GM18870 (cell line): ENCODE measurements at regions not wholly inside any gene's neighbourhood (a gene's known extent, or its start where the extent isn't known, plus 50 kb on each side); places are given as distances from the start of the nearest gene placed in this dataset.

Experiments used
- ATAC-seq: cut with Tn5 transposase; IDR thresholded peaks from one replicate; pipeline ENCODE4 v1.9.1; 2021; ENCODE audit warnings: moderate library complexity; ENCODE audit not compliant: unreplicated experiment

DNA sequence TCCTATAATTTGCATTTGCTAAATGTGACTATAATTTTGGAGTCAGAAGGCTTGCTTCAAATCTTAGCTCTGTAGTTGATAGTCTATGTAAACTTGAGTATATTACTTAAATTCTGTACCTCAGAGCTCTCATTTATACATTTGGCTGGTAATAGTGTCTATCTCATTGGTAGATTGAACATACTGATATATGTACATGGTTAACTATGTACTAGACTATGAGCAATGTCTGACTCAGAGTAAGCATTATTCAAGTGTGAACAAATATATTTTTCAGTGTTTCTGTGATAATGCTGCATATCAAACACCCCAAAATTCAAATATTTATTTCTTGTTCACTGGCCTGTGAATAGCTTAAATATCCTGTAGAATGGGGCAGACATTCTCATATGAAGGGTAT lies 1568.9 kb upstream of the PABPC4L start:
- ATAC-seq, result no peak

DNA sequence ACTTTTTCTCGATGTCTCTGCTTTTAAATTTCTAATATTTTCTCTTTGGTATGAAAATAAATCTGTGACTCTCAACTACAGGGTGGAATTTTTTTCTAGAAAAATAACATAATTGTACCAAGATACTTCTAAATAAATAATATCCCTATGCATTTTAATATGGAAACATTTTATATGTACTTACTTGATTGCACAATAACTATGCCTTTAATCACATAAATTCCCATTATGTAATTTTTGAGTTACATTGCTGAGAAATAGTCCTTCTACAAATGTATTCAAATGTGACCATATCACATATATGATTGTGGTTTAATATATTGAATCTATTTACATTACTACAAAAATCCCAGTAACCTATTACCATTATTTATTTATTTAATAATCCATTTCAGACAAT lies 1543.3 kb upstream of the PABPC4L start:
- no peak for ATAC-seq

DNA sequence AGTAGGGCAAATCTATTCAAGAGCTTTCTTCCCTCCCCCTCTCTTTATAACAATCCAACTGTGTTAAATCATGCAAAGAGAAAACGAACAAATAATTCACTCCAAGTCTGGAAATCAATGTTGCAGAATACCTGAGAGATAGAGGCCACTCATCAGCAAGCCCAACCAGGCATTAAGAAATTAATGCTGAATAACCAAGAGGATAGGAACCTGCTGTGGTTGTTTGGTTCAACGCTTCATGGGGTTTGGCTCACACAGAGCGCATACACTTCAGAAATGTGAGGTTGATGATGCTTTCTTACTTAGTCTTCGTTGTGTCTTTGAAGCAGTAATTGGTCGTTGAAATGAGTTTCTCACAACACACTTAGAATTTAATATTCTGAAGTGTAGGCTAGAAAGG lies 1540.0 kb upstream of the PABPC4L start:
- no peak for ATAC-seq

DNA sequence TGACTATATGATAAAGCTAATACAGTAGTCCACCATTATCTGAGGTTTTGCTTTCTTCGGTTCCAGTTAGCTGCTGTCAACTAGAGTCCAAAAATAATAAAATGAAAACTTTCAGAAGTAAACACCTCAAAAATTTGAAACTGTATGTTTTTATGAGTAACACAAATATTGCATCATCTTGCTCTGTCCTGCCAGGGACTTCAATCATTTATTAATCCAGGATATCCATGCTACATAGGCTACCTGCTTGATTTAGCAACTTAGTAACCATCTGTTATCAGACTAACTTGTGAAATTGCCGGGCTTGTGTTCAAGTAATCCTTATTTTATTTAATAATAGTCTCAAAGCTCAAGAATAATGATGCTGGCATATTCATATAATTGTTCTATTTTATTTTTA lies 1537.8 kb upstream of the PABPC4L start:
- no peak for ATAC-seq

DNA sequence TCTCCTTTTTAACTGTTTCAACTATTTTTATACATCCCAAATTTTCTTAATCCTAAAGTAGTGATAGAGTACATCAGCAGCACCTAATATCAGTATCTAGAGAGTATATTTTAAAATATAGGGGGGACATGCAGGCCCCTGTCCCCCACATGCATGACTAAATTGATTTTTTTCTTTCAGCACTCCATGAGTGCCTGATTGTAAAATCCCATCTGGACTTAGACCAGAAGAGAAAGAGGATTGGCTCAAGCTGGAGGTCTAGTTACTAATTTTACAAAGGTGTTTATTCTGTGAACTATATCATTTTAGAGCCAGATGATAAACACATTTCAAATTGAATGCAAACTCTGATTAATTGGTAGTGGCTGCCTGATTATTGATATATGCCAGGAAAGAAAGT lies 1533.9 kb upstream of the PABPC4L start:
- ATAC-seq, result no peak

DNA sequence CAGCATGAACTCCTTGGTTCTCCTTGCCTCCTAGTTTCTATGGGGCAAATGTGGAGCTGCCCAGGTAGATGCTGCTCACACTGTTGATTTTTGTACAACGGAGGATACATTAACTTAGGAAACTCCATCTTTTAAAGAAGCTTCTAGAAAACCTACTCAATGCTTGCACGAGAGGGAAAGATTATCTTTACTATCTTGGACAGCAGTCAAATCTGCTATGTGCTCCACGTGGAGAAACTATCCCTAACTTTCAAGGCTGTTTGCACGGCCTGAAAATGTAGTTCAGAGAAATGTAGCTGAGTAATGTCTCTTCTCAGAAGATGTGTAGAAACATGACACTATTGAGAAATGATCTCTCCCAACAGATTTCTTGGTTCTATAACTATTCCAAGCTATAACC lies 1530.9 kb upstream of the PABPC4L start:
- ATAC-seq, result no peak

DNA sequence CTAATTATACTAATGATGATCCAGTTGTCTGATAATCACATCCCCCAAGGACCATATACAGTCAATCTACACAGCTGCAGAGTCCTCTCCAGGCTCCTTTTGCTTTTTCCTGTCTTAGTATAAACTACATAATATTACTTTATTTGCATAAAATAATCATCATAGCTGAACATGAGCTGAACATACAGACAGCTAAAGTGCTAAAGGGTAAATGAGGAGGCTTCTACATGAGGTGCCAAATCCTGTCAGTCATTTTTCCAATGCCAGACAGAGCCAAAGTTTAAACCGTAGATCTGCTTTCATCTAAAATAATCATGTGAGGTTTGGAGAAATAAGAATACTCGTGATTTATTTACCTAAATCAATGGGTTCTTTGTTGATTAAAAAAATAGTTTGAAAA lies 1530.1 kb upstream of the PABPC4L start:
- ATAC-seq, result no peak

DNA sequence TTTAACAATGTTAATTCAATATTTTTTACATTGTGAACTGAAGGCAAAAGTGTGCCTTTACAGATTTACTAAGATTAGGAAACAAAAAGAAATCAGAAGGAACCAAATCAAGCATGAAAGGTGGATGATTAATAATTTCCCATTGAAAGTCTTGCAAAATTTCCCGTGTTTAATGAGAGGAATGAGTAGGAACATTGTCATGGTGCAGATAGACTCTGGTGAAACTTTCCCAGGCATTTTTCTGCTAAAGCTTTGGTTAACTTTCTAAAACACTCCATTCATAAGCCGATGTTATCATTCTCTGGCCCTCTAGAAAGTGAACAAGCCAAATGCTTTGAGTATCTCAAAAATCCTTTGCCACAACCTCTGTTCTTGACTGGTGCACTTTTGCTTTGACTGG lies 1522.8 kb upstream of the PABPC4L start:
- no peak for ATAC-seq

DNA sequence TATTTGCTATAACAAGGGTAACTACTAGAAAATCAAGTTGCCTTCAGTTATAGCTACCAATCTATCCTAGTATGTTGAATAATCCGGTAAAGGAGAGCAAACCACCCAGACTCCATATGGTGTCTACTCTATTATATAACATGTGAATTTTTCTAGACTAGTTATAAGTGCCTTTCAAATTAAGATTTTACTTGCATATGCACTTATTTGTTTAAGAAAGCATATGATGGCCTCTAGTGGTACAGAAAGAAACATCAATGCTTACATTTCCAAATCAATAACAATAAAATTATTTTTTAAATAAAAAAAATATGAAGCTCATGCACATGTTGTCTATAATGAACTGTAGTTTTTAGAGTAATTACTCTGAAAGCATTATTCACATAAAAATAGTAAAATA lies 1516.4 kb upstream of the PABPC4L start:
- ATAC-seq, result no peak

DNA sequence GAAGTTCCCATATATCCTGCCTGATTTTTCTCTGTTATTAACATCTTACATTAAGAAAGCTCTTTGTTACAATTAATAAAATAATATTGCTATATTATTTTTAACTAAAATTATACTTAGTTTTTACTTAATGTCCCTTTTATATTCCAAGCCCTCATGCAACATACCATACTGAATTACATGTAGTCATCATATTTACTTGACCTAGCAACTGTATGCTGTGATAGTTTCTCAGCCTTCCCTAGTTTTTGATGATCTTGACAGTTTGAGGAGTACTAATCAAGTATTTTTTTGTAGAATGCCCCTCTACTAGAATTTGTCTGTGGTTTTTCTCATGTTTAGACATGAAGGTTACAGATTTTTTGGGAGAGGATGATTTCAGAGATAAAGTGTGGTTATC lies 1503.8 kb upstream of the PABPC4L start:
- ATAC-seq, result no peak

DNA sequence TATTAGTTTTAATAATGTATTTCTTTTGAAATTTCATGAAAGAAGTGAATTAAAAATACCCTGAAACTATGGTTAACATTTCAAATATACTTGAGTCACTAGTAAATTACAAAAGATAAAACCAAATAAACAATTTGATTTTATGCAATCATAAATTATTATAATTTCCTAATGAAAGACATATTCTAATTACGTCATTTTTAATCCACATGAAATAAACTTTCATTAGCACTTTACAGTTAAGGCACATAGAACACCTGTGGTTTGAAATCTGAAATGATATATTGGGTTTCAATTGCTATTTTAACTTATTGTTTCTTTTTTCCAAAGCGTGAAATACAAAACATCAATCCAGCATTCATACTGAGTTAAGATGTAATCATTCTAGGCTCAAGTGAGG lies 1492.5 kb upstream of the PABPC4L start:
- ATAC-seq, result no peak

DNA sequence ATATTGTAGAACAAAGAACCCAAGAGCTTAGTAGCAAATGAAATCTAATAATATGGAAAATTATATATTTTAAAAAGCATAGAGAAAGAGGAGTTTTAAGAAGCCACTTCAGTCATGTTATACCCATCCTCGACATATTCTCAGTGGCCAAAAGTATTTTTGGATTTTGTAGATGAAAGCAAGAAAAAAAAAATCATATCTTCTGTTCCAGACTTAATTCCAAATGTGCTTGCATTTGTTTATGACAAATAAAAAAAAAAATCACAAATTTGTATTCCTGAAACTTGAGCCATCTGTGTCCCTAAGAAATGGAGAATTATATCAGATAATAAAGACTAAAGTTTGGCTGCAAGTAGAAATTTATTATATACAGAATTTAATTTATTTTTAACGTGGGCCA lies 1482.4 kb upstream of the PABPC4L start:
- no peak for ATAC-seq

DNA sequence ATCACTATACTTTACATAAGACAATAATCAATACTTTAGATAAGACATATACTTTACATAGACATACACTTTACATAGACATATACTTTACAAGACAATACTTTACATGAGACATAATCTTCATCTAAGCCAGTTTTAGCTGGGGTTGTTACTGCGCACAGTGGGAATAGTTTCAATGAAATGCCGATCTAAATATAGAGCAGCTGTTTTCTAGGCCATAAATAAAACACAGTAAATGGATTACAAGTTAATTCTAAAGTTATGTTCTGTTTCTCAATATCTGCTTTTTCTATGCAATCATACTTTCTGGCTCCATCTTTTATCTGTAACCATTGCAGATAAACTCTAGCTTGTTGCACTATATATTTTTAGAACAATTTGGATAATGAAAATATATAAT lies 1470.6 kb upstream of the PABPC4L start:
- ATAC-seq, result no peak

DNA sequence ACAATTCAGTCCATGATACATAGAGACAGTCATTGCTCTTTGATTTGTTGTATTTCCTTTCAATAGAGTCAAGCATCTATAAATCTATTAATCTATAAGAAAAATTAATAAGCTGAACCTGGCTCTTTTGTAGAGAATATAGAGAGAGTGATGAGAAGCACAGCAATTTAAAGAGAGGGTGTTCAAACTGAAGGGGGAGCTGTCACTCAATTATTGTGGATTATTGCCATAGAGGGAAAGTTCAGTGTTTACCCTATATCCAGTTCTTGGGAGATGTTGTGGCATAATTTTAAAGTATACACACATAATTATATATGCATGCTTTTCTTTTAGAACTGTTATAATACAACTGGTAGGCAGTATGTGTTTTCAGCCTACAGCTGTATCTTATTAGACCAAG lies 1469.0 kb upstream of the PABPC4L start:
- no peak for ATAC-seq
